ENCODE measurements at regions not wholly inside any gene's neighbourhood (a gene's known extent, or its start where the extent isn't known, plus 50 kb on each side); places are given as distances from the start of the nearest gene placed in this dataset.

GRCh38 chr7:26553128-26553527 is 261.5 kb downstream of the SNX10 start:
- DNase-seq (ENCODE audit: low read depth): no peak

DNA sequence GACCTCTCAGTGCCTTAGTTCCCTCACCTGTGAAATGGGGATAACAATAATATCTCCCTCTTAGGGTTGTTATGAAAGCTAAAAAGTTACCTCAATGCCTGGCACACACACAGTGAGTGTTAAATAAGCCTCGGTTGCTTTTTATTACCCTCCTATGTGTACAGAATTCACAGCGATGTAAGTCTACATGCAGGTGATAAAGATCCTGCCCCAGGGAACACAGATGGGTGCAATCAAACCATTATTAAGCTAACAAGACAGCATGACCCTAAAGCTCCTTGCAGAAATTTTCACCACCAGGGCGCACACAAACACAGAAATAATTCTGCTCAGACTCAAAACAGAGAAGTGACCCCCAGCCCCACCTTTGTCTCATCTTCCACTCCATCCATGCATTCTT is 261.9 kb downstream of the SNX10 start:
- DNase-seq (ENCODE audit: low read depth): no peak

- DNase-seq (ENCODE audit: low read depth): no peak
Measured at GRCh38 chr7:26554952-26555351, 263.3 kb downstream of the SNX10 start.

DNA sequence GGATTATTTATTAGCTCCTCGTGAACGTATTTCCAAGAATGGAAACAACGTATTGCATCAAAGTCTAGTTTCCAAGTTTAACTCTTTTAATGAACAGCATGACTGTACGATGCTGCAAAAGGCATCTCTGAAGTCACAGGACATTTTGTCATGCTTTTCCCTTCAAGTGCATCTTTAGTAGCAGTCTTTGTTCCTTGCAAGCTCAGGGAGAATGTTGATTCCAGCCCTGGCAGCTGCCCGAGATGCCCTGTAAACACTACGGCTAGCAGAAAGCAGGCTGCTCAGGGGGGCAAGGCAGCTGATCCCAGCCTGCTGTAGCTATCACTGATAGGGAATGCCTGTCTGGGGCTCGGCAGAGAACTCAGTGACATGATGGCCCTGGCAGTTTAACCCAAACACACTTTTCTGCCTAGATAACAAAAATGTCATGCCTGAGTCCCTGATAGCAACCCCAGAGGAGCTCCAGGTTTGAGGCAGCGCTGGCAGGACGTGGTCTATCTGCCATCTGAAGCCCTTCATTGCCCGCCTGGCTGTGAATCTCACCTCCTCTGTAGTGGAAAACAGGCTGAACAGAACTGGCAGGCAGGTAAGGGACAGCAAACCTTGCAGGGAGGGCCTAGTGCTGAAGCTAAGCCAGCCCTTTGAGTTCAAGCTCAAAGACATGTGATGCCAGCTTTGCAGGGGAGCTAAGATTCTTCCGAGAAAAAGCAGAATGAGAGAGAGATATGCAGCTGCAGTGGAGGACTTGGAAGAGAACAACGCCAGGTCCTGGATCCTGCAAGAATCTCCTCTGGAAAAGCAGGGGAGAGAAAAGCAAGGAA is 264.6 kb downstream of the SNX10 start:
- no peak for DNase-seq (ENCODE audit: low read depth)

GRCh38 chr7:26560526-26561256 is 269.0 kb downstream of the SNX10 start:
- no peak for DNase-seq (ENCODE audit: low read depth)

DNA sequence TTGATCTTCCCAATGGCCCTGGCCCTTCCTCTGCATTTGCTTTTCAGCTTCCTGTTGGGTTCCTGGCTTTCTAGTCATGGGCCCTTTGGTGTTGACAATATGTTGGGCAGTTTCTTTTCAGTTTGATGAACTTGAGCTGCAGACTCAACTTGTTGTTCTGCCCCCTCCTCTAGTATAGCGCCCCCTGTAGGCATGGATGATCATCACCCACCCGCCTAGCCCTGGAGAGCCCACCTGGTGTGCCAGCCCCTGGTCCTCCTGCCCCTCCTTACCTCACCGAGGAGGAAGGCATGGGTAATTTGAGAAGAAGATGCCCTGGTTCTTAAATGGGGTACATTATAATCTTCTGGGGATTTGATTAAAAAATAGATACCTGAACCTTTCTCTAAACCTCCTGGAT is 271.2 kb downstream of the SNX10 start:
- DNase-seq (ENCODE audit: low read depth): no peak

- no peak for DNase-seq (ENCODE audit: low read depth)
Measured at GRCh38 chr7:26563406-26563805, 271.7 kb downstream of the SNX10 start.

- no peak for DNase-seq (ENCODE audit: low read depth)
Measured at GRCh38 chr7:26567266-26567665, 275.6 kb downstream of the SNX10 start.

DNA sequence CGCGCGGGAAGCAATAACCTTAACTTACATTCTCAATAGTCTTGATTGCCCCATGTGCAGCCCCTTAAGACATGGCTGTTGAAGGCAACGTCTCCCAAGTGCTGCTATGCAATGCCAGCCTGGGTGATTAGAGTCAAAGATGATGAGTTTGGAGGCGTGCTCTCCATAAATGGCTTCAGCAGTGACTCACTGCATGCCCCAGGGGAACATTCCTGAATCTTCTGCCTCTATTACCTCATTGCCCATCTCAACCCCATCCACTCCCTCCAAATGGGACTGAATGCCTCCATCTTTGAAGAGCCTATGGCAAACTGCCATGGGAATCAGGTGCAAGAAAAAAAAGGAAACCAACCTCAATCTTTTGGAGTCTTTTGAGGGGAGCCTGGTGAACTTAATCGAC is 282.8 kb downstream of the SNX10 start:
- DNase-seq (ENCODE audit: low read depth): peak; percentile 25

DNA sequence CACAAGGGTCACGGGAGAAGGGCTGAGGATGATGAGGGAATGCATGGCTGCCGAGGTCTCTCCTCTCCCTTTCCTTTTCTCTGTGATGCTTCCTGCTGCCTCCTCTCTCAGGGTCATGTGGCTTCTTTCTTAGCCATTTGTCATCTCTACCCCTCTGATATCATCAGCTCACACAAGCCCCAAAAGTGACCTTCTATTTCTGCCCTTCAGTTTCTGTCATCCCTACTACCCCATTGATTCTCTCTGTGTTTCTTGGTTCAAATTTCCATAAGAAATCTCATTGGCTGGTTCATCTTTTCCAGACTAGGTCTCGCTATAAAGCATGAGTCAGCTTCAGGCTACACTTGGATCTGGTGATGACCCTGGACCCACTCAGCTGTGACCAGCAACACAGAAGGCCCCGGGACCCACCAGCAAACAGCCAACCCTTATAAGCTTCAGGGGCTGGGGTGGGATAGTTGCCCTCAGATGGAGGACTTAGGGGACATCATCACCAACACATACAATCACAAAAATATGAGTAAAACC is 284.3 kb downstream of the SKAP2 start:
- DNase-seq (ENCODE audit: low read depth): no peak

GRCh38 chr7:26580711-26581110 is 283.7 kb downstream of the SKAP2 start:
- peak; percentile 26 for DNase-seq (ENCODE audit: low read depth)

GRCh38 chr7:26583094-26583648 is 281.2 kb downstream of the SKAP2 start:
- no peak for DNase-seq (ENCODE audit: low read depth)

- no peak for DNase-seq (ENCODE audit: low read depth)
Measured at GRCh38 chr7:26584326-26584725, 280.1 kb downstream of the SKAP2 start.

- no peak for DNase-seq (ENCODE audit: low read depth)
Measured at GRCh38 chr7:26584987-26585665, 279.3 kb downstream of the SKAP2 start.

DNA sequence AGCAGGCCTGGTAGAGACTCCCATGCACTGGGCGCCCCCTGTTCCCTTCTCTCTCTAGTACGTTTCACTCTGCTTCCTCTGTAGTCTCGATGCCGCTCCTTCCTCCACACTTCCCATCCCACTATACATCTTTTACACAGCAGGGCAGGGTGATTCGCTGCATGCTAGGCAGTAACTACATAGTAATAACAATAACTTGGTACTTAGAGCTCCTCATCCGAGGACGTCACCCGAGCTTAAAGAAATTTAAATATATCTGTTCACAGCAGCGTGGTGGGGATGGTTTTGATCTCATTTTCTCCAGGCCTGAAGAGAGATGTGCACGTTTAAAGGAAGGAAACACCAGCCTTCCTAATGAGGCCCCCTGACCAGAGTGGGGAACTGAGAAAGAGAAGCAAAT is 276.9 kb downstream of the SKAP2 start:
- DNase-seq (ENCODE audit: low read depth): no peak

DNA sequence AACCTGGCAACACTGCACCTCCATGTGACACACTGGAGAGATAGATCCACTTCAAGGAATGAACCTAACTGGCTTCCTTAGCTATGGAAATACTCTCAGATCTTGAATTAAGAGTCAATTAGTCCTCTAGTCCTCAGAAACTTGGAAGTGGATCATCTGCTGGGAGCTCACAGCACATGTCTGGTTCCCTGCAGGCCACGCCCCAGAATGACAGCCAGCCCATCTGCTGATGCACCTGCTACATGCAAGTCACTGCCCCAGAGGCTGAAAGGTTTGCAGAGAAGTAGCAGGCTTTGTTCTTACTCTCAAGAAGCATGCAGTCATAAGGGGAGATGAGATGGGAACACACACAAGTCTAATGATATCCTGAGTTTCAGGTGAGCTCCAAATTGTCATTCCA is 275.9 kb downstream of the SKAP2 start:
- no peak for DNase-seq (ENCODE audit: low read depth)

DNA sequence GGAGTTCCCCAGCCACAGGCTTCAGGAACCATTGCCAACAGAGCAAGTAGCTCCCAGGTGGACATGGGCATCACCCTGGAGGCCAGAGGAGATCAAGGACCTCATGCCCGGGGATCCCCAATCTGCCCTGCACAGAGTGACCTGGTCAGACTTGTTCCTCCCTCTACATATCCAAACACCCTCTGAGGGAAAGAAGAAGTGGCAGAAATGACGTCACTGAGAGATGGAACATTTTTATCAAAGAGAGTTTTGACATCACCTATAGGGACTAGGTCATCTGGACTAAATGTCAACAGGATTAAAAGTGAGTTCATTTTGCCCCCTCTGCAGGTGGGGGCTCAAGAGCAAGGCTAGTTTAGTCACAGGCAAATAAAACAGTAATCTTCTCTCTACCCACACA is 273.7 kb downstream of the SKAP2 start:
- no peak for DNase-seq (ENCODE audit: low read depth)

- no peak for DNase-seq (ENCODE audit: low read depth)
Measured at GRCh38 chr7:26592011-26592410, 272.4 kb downstream of the SKAP2 start.

DNA sequence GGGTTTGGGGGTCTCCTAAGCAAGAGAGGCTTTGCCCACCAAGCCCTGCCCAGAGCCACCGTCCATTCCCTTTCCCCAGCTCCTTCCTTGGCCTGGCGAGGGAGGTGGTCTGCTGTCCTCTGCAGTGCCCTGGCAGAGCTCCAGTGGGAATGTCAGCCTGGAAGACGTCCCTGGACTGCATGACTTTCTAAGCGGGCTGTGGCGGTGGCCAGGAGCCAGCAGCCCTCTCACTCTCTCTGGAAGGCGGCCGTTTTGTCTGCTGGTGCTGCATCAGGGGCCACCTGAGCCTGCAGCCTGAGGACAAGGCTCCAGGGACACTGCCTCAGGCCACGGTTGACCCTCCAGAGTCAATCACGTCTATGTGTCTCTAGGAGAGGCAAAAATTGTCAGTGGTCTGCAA is 271.0 kb downstream of the SKAP2 start:
- DNase-seq (ENCODE audit: low read depth): no peak

- no peak for DNase-seq (ENCODE audit: low read depth)
Measured at GRCh38 chr7:26593896-26594295, 270.5 kb downstream of the SKAP2 start.

DNA sequence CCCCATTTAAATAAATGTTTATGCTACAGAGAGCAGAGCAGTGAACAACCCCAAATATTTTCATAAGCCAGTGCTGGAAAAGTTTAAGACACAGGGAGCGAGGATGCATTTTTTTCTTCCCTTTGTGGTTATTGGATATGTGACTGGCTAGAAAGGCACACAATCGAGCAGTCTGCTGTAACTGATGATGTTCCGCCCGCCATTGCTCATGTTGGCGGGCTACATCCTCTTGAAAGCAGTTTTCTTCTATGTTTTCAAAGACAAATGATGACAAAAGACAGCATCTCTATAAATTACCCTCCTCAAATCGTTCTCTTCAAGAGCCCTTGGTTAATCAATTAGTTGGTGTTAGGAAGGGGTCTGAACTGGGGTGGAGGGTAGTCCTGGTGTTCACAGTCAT is 269.8 kb downstream of the SKAP2 start:
- DNase-seq (ENCODE audit: low read depth): no peak

- no peak for DNase-seq (ENCODE audit: low read depth)
Measured at GRCh38 chr7:26598867-26599266, 265.5 kb downstream of the SKAP2 start.
